HCT116 (cell line): ENCODE measurements at regions not wholly inside any gene's neighbourhood (a gene's known extent, or its start where the extent isn't known, plus 50 kb on each side); places are given as distances from the start of the nearest gene placed in this dataset.

Experiments used
- ATAC-seq: fragments of 200-7000 bp; cut with Tn5 transposase; 2 replicates; pipeline ENCODE4 v1.9.1; 2020; ENCODE audit warnings: mild to moderate bottlenecking, moderate library complexity
- BruUV-seq: library from RNA; stranded (reverse); fragments of 400-500 nt; replicated peaks from 2 replicates; lab custom pipeline; 2021; lab: Mats Ljungman, UMichigan
- CTCF ChIA-PET: fragments of 300-600 bp; sonication (Branson Sonifier 250); formaldehyde crosslinking; loops from one replicate; lab custom pipeline; 2021; ENCODE audit warnings: antibody characterized with exemption; lab: Charles Lee
- POLR2A ChIA-PET: fragments of 300-600, 350-600 bp; sonication (Branson Sonifier 250); formaldehyde crosslinking; loops from one replicate; lab custom pipeline; 2021; ENCODE audit warnings: antibody characterized with exemption; lab: Charles Lee
- RAD21 ChIA-PET, 2 experiments: fragments of 300-600 bp; sonication (Branson Sonifier 250); formaldehyde crosslinking; loops; one replicate each; lab custom pipeline; 2023; ENCODE audit warnings: low total read pairs in 2 of 2; ENCODE audit not compliant: uncharacterized antibody in 2 of 2, unreplicated experiment in 2 of 2, low non-redundant PET in 1 of 2; lab: Charles Lee
- DNase-seq: peaks from one replicate; pipeline ENCODE4 v3.0.0-alpha.2; 2010; ENCODE audit warnings: low read depth, low spot score
- H2AFZ ChIP-seq: fragments of 200-600 bp; shearing (Covaris generic), sonication (generic); 2 replicates; pipeline ENCODE4 v1.6.1; 2017; ENCODE audit warnings: low read depth, mixed run types, mixed read lengths, antibody characterized with exemption, low read length; ENCODE audit not compliant: poor library complexity, severe bottlenecking
- H3K27ac ChIP-seq: 2 replicates; pipeline ENCODE4 v1.5.1; 2012; ENCODE audit warnings: low read depth, low read length
- H3K27me3 ChIP-seq: fragments of 200-600 bp; sonication (generic); 2 replicates; pipeline ENCODE4 v1.6.1; 2016; ENCODE audit warnings: mixed run types, low read length, mixed read lengths; ENCODE audit not compliant: insufficient read depth
- H3K36me3 ChIP-seq, 2 experiments: fragments of 200-500 bp in 1 of 2; fragments of 200-600 bp in 1 of 2; sonication (Bioruptor generic) in 1 of 2; sonication (generic) in 1 of 2; 2 replicates each; pipeline versions ENCODE4 v1.5.1 to v1.6.1; 2014 to 2016; ENCODE audit warnings: low read length in 2 of 2, inconsistent platforms in 1 of 2, mixed read lengths in 1 of 2, mixed run types in 1 of 2; ENCODE audit not compliant: insufficient read depth in 2 of 2, control insufficient read depth in 1 of 2
- H3K4me1 ChIP-seq, 2 experiments: fragments of 200-600 bp in 1 of 2; sonication (generic) in 1 of 2; 2 replicates each; pipeline versions ENCODE4 v1.5.1 to v1.6.1; 2012 to 2017; ENCODE audit warnings: low read length in 2 of 2, inconsistent platforms in 1 of 2, mild to moderate bottlenecking in 1 of 2, mixed read lengths in 1 of 2, mixed run types in 1 of 2, moderate library complexity in 1 of 2; ENCODE audit not compliant: insufficient read depth in 2 of 2, control insufficient read depth in 1 of 2
- H3K4me2 ChIP-seq: fragments of 200-600 bp; sonication (generic); 2 replicates; pipeline ENCODE4 v1.6.1; 2017; ENCODE audit warnings: mixed run types, low read length, mixed read lengths
- H3K4me3 ChIP-seq, 2 experiments: fragments of 200-600 bp in 1 of 2; sonication (generic) in 1 of 2; replicated peaks in 1 of 2; 2 replicates each; pipeline ENCODE4 v1.5.1; 2011 to 2016; ENCODE audit warnings: low read length in 2 of 2, control low read depth in 1 of 2, low read depth in 1 of 2, mild to moderate bottlenecking in 1 of 2, mixed read lengths in 1 of 2, mixed run types in 1 of 2
- H3K79me2 ChIP-seq: fragments of 200-600 bp; sonication (generic); 2 replicates; pipeline ENCODE4 v1.6.1; 2017; ENCODE audit warnings: mild to moderate bottlenecking, mixed run types, low read length, moderate library complexity, mixed read lengths; ENCODE audit not compliant: insufficient read depth
- H3K9ac ChIP-seq: fragments of 200-600 bp; sonication (generic); 2 replicates; pipeline ENCODE4 v1.6.1; 2016; ENCODE audit warnings: low read length, mixed read lengths
- H3K9me2 ChIP-seq: fragments of 200-600 bp; sonication (generic), shearing (Covaris generic); 2 replicates; pipeline ENCODE4 v1.6.1; 2017; ENCODE audit warnings: mixed run types, mild to moderate bottlenecking, moderate library complexity; ENCODE audit not compliant: insufficient read depth
- H3K9me3 ChIP-seq, 2 experiments: fragments of 200-500 bp in 1 of 2; fragments of 200-600 bp in 1 of 2; sonication (Bioruptor generic) in 1 of 2; sonication (generic) in 1 of 2; 2 replicates each; pipeline ENCODE4 v1.6.1; 2014 to 2017; ENCODE audit warnings: low read length in 2 of 2, mixed read lengths in 2 of 2, inconsistent platforms in 1 of 2, low read depth in 1 of 2, mild to moderate bottlenecking in 1 of 2, mixed run types in 1 of 2, moderate library complexity in 1 of 2; ENCODE audit not compliant: control insufficient read depth in 1 of 2, insufficient read depth in 1 of 2
- H4K20me1 ChIP-seq: fragments of 200-600 bp; sonication (generic), shearing (Covaris generic); 2 replicates; pipeline ENCODE4 v1.6.1; 2017; ENCODE audit warnings: mixed run types, mild to moderate bottlenecking, moderate library complexity; ENCODE audit not compliant: insufficient read depth
- CBX3 ChIP-seq: IDR thresholded peaks from 2 replicates; pipeline ENCODE4 v1.6.1; 2012; ENCODE audit warnings: low read depth
- CEBPB ChIP-seq: IDR thresholded peaks from 2 replicates; pipeline ENCODE4 v1.6.1; 2012; ENCODE audit warnings: low read depth
- EGR1 ChIP-seq: IDR thresholded peaks from 2 replicates; pipeline ENCODE4 v1.6.1; 2012; ENCODE audit warnings: low read depth
- ELF1 ChIP-seq: IDR thresholded peaks from 2 replicates; pipeline ENCODE4 v1.6.1; 2012; ENCODE audit warnings: low read depth, borderline replicate concordance
- EZH2 ChIP-seq: fragments of 200-600 bp; sonication (generic); IDR thresholded peaks from 2 replicates; pipeline ENCODE4 v1.6.1; 2017; ENCODE audit warnings: antibody characterized with exemption, mixed run types
- FOSL1 ChIP-seq: IDR thresholded peaks from 2 replicates; pipeline ENCODE4 v1.6.1; 2012; ENCODE audit warnings: low read depth
- JUND ChIP-seq: IDR thresholded peaks from 2 replicates; pipeline ENCODE4 v1.6.1; 2012
- POLR2A ChIP-seq: IDR thresholded peaks from 2 replicates; pipeline ENCODE4 v1.7.0; 2011; ENCODE audit warnings: borderline replicate concordance; ENCODE audit not compliant: insufficient read depth, insufficient read length; ENCODE audit errors: extremely low read depth
- RAD21 ChIP-seq: IDR thresholded peaks from 2 replicates; pipeline ENCODE4 v1.6.1; 2012; ENCODE audit warnings: low read depth, mild to moderate bottlenecking
- SP1 ChIP-seq: IDR thresholded peaks from 2 replicates; pipeline ENCODE4 v1.6.1; 2012; ENCODE audit warnings: low read depth
- SRF ChIP-seq: IDR thresholded peaks from 2 replicates; pipeline ENCODE4 v1.6.1; 2012; ENCODE audit warnings: low read depth
- TCF7L2 ChIP-seq: IDR thresholded peaks from 2 replicates; pipeline ENCODE4 v1.7.0; 2011; ENCODE audit warnings: borderline replicate concordance, inconsistent platforms; ENCODE audit not compliant: insufficient read depth, insufficient read length; ENCODE audit errors: extremely low read depth
- YY1 ChIP-seq: IDR thresholded peaks from 2 replicates; pipeline ENCODE4 v1.6.1; 2011; ENCODE audit warnings: low read length, low read depth, moderate library complexity, mild to moderate bottlenecking; ENCODE audit not compliant: insufficient replicate concordance; ENCODE audit errors: extremely low read depth
- ZFX ChIP-seq: fragments of 450-650 bp; IDR thresholded peaks from 2 replicates; pipeline ENCODE4 v1.6.1; 2017
- ZNF274 ChIP-seq: fragments of 200-500 bp; sonication (Bioruptor generic); IDR thresholded peaks from 2 replicates; pipeline ENCODE4 v1.6.1; 2014; ENCODE audit warnings: mild to moderate bottlenecking, low read depth, low read length, inconsistent platforms
- intact Hi-C: fragments of 100-400 bp; cut with micrococcal nuclease; formaldehyde crosslinking; loops from 2 replicates; pipeline ENCODE4 v1.10.0; 2022
- TF ChIP-seq, protein P1 (sequence below): IDR thresholded peaks from 2 replicates; pipeline ENCODE4 v1.6.1; 2012; ENCODE audit warnings: low read depth
- TF ChIP-seq, protein P2 (sequence below): IDR thresholded peaks from 2 replicates; pipeline ENCODE4 v1.6.1; 2012
- TF ChIP-seq, protein P3 (sequence below), 3 experiments: fragments of 200-600 bp in 1 of 3; sonication (generic) in 1 of 3; IDR thresholded peaks in 2 of 3; conservative IDR thresholded peaks in 1 of 3; 2 replicates each; pipeline ENCODE4 v1.5.1; 2012 to 2017; ENCODE audit warnings: low read depth in 2 of 3, low read length in 2 of 3, antibody characterized with exemption in 1 of 3, borderline replicate concordance in 1 of 3, control low read depth in 1 of 3, mild to moderate bottlenecking in 1 of 3, mixed read lengths in 1 of 3, mixed run types in 1 of 3, moderate library complexity in 1 of 3; ENCODE audit not compliant: insufficient read depth in 1 of 3
- TF ChIP-seq, protein P4 (sequence below): IDR thresholded peaks from 2 replicates; pipeline ENCODE4 v1.6.1; 2012
- TF ChIP-seq, protein P5 (sequence below): IDR thresholded peaks from 2 replicates; pipeline ENCODE4 v1.6.1; 2011; ENCODE audit warnings: mild to moderate bottlenecking, low read length, moderate library complexity; ENCODE audit not compliant: insufficient replicate concordance; ENCODE audit errors: extremely low read depth

DNA sequence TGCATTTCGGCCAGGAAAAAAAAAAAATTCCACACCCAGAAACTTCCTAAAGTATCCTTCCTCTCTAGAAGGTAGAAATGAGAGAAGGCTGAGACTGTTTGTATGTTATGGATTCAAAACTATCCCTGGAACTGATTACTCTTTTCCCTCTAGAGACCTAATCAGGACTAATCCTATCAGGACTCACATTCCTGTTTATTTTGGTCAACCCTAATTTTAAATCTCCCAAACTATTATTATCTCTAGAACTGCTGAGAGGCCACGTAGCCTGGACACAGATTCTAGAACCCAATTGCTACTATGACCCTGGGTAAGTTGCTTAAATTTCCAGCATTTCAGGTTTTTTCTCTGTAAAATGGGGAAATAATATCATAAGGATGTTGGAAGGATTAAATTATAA, 346.8 kb upstream of the MEOX2 start:
- ChIA-PET CTCF (no interaction called here), POLR2A (interaction anchor here (0.7 kb wide), 1 partner anchor 21 kb away, joined by 3 read pairs; no protein-coding TSS in a partner anchor), RAD21 (no interaction called here)
- Histone ChIP-seq H3K4me3 (no peak overlapping the region), H3K4me2 (no peak overlapping the region), H3K79me2 (no peaks in the 10 kb centered on the region), H3K9me2 (no peaks in the 10 kb centered on the region), H4K20me1 (no peaks in the 10 kb centered on the region), H3K9me3 (no peaks in the 10 kb centered on the region), H3K27me3 (no peaks in the 10 kb centered on the region), H3K36me3 (no peaks in the 10 kb centered on the region), H3K9ac (no peak overlapping the region), H2AFZ (no peak overlapping the region), H3K4me1 (no peaks in the 10 kb centered on the region), H3K27ac (no peak overlapping the region)
- TF ChIP-seq ZNF274: no peak
- TF ChIP-seq EGR1: no peak
- TF ChIP-seq EZH2: no peak
- no peak for TF ChIP-seq RAD21
- TF ChIP-seq, protein P1, sequence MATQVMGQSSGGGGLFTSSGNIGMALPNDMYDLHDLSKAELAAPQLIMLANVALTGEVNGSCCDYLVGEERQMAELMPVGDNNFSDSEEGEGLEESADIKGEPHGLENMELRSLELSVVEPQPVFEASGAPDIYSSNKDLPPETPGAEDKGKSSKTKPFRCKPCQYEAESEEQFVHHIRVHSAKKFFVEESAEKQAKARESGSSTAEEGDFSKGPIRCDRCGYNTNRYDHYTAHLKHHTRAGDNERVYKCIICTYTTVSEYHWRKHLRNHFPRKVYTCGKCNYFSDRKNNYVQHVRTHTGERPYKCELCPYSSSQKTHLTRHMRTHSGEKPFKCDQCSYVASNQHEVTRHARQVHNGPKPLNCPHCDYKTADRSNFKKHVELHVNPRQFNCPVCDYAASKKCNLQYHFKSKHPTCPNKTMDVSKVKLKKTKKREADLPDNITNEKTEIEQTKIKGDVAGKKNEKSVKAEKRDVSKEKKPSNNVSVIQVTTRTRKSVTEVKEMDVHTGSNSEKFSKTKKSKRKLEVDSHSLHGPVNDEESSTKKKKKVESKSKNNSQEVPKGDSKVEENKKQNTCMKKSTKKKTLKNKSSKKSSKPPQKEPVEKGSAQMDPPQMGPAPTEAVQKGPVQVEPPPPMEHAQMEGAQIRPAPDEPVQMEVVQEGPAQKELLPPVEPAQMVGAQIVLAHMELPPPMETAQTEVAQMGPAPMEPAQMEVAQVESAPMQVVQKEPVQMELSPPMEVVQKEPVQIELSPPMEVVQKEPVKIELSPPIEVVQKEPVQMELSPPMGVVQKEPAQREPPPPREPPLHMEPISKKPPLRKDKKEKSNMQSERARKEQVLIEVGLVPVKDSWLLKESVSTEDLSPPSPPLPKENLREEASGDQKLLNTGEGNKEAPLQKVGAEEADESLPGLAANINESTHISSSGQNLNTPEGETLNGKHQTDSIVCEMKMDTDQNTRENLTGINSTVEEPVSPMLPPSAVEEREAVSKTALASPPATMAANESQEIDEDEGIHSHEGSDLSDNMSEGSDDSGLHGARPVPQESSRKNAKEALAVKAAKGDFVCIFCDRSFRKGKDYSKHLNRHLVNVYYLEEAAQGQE: no peak
- no peak for TF ChIP-seq YY1
- no peak for TF ChIP-seq SRF
- TF ChIP-seq, protein P2, sequence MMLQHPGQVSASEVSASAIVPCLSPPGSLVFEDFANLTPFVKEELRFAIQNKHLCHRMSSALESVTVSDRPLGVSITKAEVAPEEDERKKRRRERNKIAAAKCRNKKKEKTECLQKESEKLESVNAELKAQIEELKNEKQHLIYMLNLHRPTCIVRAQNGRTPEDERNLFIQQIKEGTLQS: no peak
- no peak for TF ChIP-seq JUND
- TF ChIP-seq CEBPB: no peak
- TF ChIP-seq CBX3: no peak
- TF ChIP-seq FOSL1: no peak
- no peak for TF ChIP-seq TCF7L2
- TF ChIP-seq, protein P3, sequence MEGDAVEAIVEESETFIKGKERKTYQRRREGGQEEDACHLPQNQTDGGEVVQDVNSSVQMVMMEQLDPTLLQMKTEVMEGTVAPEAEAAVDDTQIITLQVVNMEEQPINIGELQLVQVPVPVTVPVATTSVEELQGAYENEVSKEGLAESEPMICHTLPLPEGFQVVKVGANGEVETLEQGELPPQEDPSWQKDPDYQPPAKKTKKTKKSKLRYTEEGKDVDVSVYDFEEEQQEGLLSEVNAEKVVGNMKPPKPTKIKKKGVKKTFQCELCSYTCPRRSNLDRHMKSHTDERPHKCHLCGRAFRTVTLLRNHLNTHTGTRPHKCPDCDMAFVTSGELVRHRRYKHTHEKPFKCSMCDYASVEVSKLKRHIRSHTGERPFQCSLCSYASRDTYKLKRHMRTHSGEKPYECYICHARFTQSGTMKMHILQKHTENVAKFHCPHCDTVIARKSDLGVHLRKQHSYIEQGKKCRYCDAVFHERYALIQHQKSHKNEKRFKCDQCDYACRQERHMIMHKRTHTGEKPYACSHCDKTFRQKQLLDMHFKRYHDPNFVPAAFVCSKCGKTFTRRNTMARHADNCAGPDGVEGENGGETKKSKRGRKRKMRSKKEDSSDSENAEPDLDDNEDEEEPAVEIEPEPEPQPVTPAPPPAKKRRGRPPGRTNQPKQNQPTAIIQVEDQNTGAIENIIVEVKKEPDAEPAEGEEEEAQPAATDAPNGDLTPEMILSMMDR (IDR thresholded peaks at IDR 0.05 in 2 of 3, conservative IDR thresholded peaks at IDR 0.05 in 1 of 3; ENCODE audit: borderline replicate concordance in 1 of 3, insufficient read depth in 1 of 3, low read depth in 2 of 3, low read length in 2 of 3): no peak
- TF ChIP-seq, protein P4, sequence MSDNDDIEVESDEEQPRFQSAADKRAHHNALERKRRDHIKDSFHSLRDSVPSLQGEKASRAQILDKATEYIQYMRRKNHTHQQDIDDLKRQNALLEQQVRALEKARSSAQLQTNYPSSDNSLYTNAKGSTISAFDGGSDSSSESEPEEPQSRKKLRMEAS: no peak
- no peak for TF ChIP-seq ELF1
- TF ChIP-seq, protein P5, sequence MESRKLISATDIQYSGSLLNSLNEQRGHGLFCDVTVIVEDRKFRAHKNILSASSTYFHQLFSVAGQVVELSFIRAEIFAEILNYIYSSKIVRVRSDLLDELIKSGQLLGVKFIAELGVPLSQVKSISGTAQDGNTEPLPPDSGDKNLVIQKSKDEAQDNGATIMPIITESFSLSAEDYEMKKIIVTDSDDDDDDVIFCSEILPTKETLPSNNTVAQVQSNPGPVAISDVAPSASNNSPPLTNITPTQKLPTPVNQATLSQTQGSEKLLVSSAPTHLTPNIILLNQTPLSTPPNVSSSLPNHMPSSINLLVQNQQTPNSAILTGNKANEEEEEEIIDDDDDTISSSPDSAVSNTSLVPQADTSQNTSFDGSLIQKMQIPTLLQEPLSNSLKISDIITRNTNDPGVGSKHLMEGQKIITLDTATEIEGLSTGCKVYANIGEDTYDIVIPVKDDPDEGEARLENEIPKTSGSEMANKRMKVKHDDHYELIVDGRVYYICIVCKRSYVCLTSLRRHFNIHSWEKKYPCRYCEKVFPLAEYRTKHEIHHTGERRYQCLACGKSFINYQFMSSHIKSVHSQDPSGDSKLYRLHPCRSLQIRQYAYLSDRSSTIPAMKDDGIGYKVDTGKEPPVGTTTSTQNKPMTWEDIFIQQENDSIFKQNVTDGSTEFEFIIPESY: no peak
- no peak for TF ChIP-seq POLR2A
- no peak for TF ChIP-seq ZFX
- TF ChIP-seq SP1: no peak
- ATAC-seq (no peak), DNase-seq (no peak)
- no TSS peak for BruUV-seq
- intact Hi-C loops: no loop called here
